Astrocyte of the hippocampus (primary cell): ENCODE measurements at regions not wholly inside any gene's neighbourhood (a gene's known extent, or its start where the extent isn't known, plus 50 kb on each side); places are given as distances from the start of the nearest gene placed in this dataset.
A peak's percentile ranks its signal among the peaks of the same experiment; 100 is the strongest.
"Not testable (repeated sequence)": the region's sequence is repeated elsewhere in the genome, so short reads cannot be mapped to it uniquely, and the experiment has no call there.

ENCODE experiments used
- DNase-seq: peaks from one replicate; pipeline ENCODE4 v3.0.0; 2011; ENCODE audit warnings: low read depth, low spot score

- no peak for DNase-seq
These were observed 1310.5 kb upstream of the CITED2 start for GRCh38 chr6:140684776-140685550.

GRCh38 chr6:140677781-140678528, 1303.5 kb upstream of the CITED2 start:
- no peak for DNase-seq

GRCh38 chr6:140671926-140672325, 1297.5 kb upstream of the CITED2 start:
- no peak for DNase-seq

- DNase-seq: no peak
These were observed 1295.6 kb upstream of the CITED2 start for GRCh38 chr6:140670021-140670420.

GRCh38 chr6:140669321-140669720, 1294.9 kb upstream of the CITED2 start:
- peak; percentile 12 for DNase-seq

GRCh38 chr6:140663772-140664171, 1289.3 kb upstream of the CITED2 start:
- DNase-seq: no peak

GRCh38 chr6:140663094-140663493, 1288.6 kb upstream of the CITED2 start:
- DNase-seq: no peak

- peak; percentile 31 for DNase-seq
These were observed 1287.2 kb upstream of the CITED2 start for GRCh38 chr6:140661691-140662090.

- peak; percentile 25 for DNase-seq
These were observed 1285.8 kb upstream of the CITED2 start for GRCh38 chr6:140660295-140660694.

- DNase-seq: no peak
These were observed 1279.5 kb upstream of the CITED2 start for GRCh38 chr6:140653972-140654371.

GRCh38 chr6:140653506-140653905, 1279.1 kb upstream of the CITED2 start:
- DNase-seq: no peak

- DNase-seq: not testable (repeated sequence)
These were observed 1275.1 kb upstream of the CITED2 start for GRCh38 chr6:140649502-140649901.

GRCh38 chr6:140647322-140647721, 1272.9 kb upstream of the CITED2 start:
- DNase-seq: not testable (repeated sequence)

- no peak for DNase-seq
These were observed 1269.6 kb upstream of the CITED2 start for GRCh38 chr6:140644017-140644416.

GRCh38 chr6:140641412-140641811, 1267.0 kb upstream of the CITED2 start:
- no peak for DNase-seq

GRCh38 chr6:140636908-140637402, 1262.5 kb upstream of the CITED2 start:
- no peak for DNase-seq

- DNase-seq: peak; percentile 26
These were observed 1261.9 kb upstream of the CITED2 start for GRCh38 chr6:140636271-140636907.

GRCh38 chr6:140627002-140627401, 1252.6 kb upstream of the CITED2 start:
- no peak for DNase-seq

- no peak for DNase-seq
These were observed 1249.0 kb upstream of the CITED2 start for GRCh38 chr6:140623498-140623897.

GRCh38 chr6:140620496-140620895, 1246.0 kb upstream of the CITED2 start:
- DNase-seq: no peak

- DNase-seq: peak; percentile 33
These were observed 1235.5 kb upstream of the CITED2 start for GRCh38 chr6:140609956-140610355.

GRCh38 chr6:140609321-140609720, 1234.9 kb upstream of the CITED2 start:
- DNase-seq: no peak
